Suprapubic skin (tissue), 4 donors: ENCODE measurements at regions not wholly inside any gene's neighbourhood (a gene's known extent, or its start where the extent isn't known, plus 50 kb on each side); places are given as distances from the start of the nearest gene placed in this dataset.

Experiments
- DNase-seq, 2 donors: peaks; one replicate each; pipeline ENCODE4 v3.0.0-alpha.2; 2019; ENCODE audit warnings: low spot score in 2 of 2
- H3K27ac ChIP-seq: fragments of 200-600 bp; sonication (generic); one replicate; pipeline ENCODE4 v1.5.1; 2019
- H3K27me3 ChIP-seq: fragments of 200-600 bp; sonication (generic); one replicate; pipeline ENCODE4 v1.5.1; 2019
- H3K36me3 ChIP-seq: fragments of 200-600 bp; sonication (generic); one replicate; pipeline ENCODE4 v1.5.1; 2019
- H3K4me1 ChIP-seq: fragments of 200-600 bp; sonication (generic); one replicate; pipeline ENCODE4 v1.5.1; 2019
- H3K4me3 ChIP-seq: fragments of 200-600 bp; sonication (generic); one replicate; pipeline ENCODE4 v1.5.1; 2019; ENCODE audit warnings: mild to moderate bottlenecking
- H3K9me3 ChIP-seq: fragments of 200-600 bp; sonication (generic); one replicate; pipeline ENCODE4 v1.5.1; 2019
- CTCF ChIP-seq, 2 donors: fragments of 200-600 bp in 1 of 2; fragments of 450-650 bp in 1 of 2; sonication (generic) in 1 of 2; IDR thresholded peaks; one replicate each; pipeline ENCODE4 v1.5.1; 2016 to 2019; ENCODE audit warnings: antibody characterized with exemption in 2 of 2, mild to moderate bottlenecking in 1 of 2, moderate library complexity in 1 of 2
- EP300 ChIP-seq: sonication (generic); formaldehyde crosslinking; IDR thresholded peaks from one replicate; pipeline ENCODE4 v1.6.1; 2017; ENCODE audit warnings: antibody characterized with exemption
- POLR2A ChIP-seq, 2 donors: fragments of 450-650 bp; IDR thresholded peaks; one replicate each; pipeline ENCODE4 v1.6.1; 2017; ENCODE audit warnings: antibody characterized with exemption in 2 of 2, mild to moderate bottlenecking in 2 of 2, moderate library complexity in 2 of 2
- POLR2AphosphoS5 ChIP-seq, 3 donors: sonication (generic); formaldehyde crosslinking; IDR thresholded peaks; one replicate each; pipeline ENCODE4 v1.6.1; 2017; ENCODE audit warnings: antibody characterized with exemption in 3 of 3
- WGBS: methylation state at CpG from one replicate; pipeline ENCODE4 v1.1.5; 2018; 5-methylcytosine and 5-hydroxymethylcytosine counted together

- Histone ChIP-seq H3K4me3 (no peak overlapping the region), H3K36me3 (no peaks in the 10 kb centered on the region), H3K4me1 (no peaks in the 10 kb centered on the region), H3K9me3 (peaks cover 8% of the 10 kb centered on the region), H3K27me3 (no peaks in the 10 kb centered on the region), H3K27ac (no peak overlapping the region)
- TF ChIP-seq CTCF (IDR thresholded peaks at IDR 0.05) (no peak), POLR2A (IDR thresholded peaks at IDR 0.05) (no peak), EP300 (no peak), POLR2AphosphoS5 (IDR thresholded peaks at IDR 0.05) (no peak)
- no peak for DNase-seq
- WGBS = 49% methylated on average over 9 of the region's 9 CpGs
These were observed 437.1 kb downstream of the DCDC2C start for GRCh38 chr2:4140281-4140970.

- WGBS = 64% methylated on average over 1 of the region's 1 CpG
- Histone ChIP-seq H3K36me3 (no peaks in the 10 kb centered on the region), H3K9me3 (no peaks in the 10 kb centered on the region), H3K27ac (no peak overlapping the region), H3K27me3 (no peaks in the 10 kb centered on the region), H3K4me1 (no peaks in the 10 kb centered on the region), H3K4me3 (no peak overlapping the region)
- TF ChIP-seq CTCF (IDR thresholded peaks at IDR 0.05) (no peak), POLR2AphosphoS5 (IDR thresholded peaks at IDR 0.05) (no peak), EP300 (no peak), POLR2A (IDR thresholded peaks at IDR 0.05) (no peak)
- DNase-seq = no peak
These were observed 441.4 kb downstream of the DCDC2C start for GRCh38 chr2:4144731-4145130.

- Histone ChIP-seq H3K36me3 (no peaks in the 10 kb centered on the region), H3K4me3 (no peak overlapping the region), H3K27ac (no peak overlapping the region), H3K4me1 (no peaks in the 10 kb centered on the region), H3K9me3 (no peaks in the 10 kb centered on the region), H3K27me3 (no peaks in the 10 kb centered on the region)
- TF ChIP-seq EP300 = no peak
- no peak for TF ChIP-seq POLR2A (IDR thresholded peaks at IDR 0.05)
- no peak for TF ChIP-seq POLR2AphosphoS5 (IDR thresholded peaks at IDR 0.05)
- TF ChIP-seq CTCF (IDR thresholded peaks at IDR 0.05) = no peak
- DNase-seq = no peak
- 79% methylated on average over 2 of the region's 2 CpGs for WGBS
These were observed 448.1 kb downstream of the DCDC2C start for GRCh38 chr2:4151521-4151920.

- TF ChIP-seq CTCF (IDR thresholded peaks at IDR 0.05) = no peak
- TF ChIP-seq EP300 = no peak
- no peak for TF ChIP-seq POLR2A (IDR thresholded peaks at IDR 0.05)
- TF ChIP-seq POLR2AphosphoS5 (IDR thresholded peaks at IDR 0.05) = no peak
- Histone ChIP-seq H3K27me3 (no peaks in the 10 kb centered on the region), H3K4me3 (no peak overlapping the region), H3K4me1 (no peaks in the 10 kb centered on the region), H3K36me3 (no peaks in the 10 kb centered on the region), H3K27ac (no peak overlapping the region), H3K9me3 (no peaks in the 10 kb centered on the region)
- WGBS = 94% methylated on average over 1 of the region's 1 CpG
- DNase-seq = no peak
These were observed 448.7 kb downstream of the DCDC2C start for GRCh38 chr2:4152051-4152450.

GRCh38 chr2:4168834-4169233, 465.5 kb downstream of the DCDC2C start:
- 66% methylated on average over 2 of the region's 2 CpGs for WGBS
- Histone ChIP-seq H3K9me3 (peaks cover 26% of the 10 kb centered on the region), H3K36me3 (no peaks in the 10 kb centered on the region)

More at GRCh38 chr2:4168834-4169233, 465.5 kb downstream of the DCDC2C start:
- H3K4me1 ChIP-seq = no peaks in the 10 kb centered on the region
- no peak overlapping the region for H3K27ac ChIP-seq
- no peak for DNase-seq
- H3K27me3 ChIP-seq = no peaks in the 10 kb centered on the region
- H3K4me3 ChIP-seq = no peak overlapping the region
- TF ChIP-seq POLR2A (IDR thresholded peaks at IDR 0.05) = no peak
- TF ChIP-seq EP300 = no peak
- no peak for TF ChIP-seq POLR2AphosphoS5 (IDR thresholded peaks at IDR 0.05)
- no peak for TF ChIP-seq CTCF (IDR thresholded peaks at IDR 0.05)
